ENCODE measurements at regions not wholly inside any gene's neighbourhood (a gene's known extent, or its start where the extent isn't known, plus 50 kb on each side); places are given as distances from the start of the nearest gene placed in this dataset.

GRCh38 chr10:106457522-106457921, 707.0 kb downstream of the SORCS1 start:
- no peak for DNase-seq

- no peak for DNase-seq
These were observed 710.3 kb downstream of the SORCS1 start for GRCh38 chr10:106454233-106454632.

DNA sequence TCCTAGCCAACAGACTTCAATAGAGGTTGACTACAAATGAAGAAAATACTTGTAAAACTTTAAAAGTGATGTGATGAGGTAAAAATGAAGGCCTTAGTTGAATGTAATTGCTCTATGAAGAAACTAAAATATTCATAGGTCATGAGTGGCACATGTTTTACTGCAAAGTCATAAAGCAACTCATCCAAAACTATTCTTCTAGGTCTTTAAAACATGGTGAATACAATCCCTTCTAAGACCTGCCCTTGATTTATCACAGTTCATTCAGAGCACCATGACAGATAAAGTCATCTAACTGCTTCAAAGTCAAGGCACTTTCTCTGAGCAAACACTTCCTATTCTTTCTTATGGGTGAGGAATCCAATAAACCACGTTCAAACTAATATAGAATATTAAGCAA, 713.5 kb downstream of the SORCS1 start:
- DNase-seq = no peak

- DNase-seq = no peak
These were observed 717.6 kb downstream of the SORCS1 start for GRCh38 chr10:106446920-106447319.

- DNase-seq = no peak
These were observed 722.3 kb downstream of the SORCS1 start for GRCh38 chr10:106442223-106442622.

GRCh38 chr10:106440767-106441166, 723.7 kb downstream of the SORCS1 start:
- DNase-seq = no peak

DNA sequence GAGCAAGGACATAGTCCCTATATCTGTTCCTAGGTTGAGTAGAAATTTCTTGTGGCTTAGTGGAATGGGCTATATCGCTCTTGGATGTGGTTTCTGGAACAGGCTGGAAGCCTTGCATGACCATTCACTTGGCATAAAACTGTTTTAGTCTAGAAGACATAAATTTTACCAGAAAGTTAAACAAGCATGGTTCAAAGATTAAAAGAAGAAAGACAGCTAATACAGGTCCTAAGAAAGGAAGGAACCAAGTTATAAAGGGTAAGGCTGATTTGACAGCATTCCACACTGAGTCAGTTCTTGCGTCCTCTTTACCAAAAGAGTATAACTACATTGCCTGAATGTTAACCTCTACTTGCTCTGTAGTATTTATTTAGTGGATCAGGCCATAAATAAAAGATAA, 724.2 kb downstream of the SORCS1 start:
- no peak for DNase-seq

DNA sequence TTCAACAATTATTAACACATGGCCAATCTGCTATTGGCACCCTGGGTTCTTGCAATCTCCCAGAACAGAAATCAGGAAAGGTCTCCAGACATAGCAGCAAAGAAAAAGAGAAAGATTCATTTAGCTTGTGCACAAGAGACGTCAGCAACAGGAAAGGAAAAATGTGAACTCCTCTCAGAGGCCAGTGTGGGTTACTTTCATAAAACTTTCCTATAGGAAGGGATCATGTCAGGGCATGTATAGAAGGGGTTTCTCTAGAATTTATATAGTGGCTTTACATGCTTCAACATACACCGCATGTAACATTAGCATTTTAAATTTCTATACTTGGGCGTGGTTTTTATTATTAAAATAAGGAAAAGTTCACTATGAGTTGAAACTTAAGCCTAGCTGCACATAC, 725.1 kb downstream of the SORCS1 start:
- no peak for DNase-seq

- DNase-seq = no peak
These were observed 726.1 kb downstream of the SORCS1 start for GRCh38 chr10:106438386-106438785.

DNA sequence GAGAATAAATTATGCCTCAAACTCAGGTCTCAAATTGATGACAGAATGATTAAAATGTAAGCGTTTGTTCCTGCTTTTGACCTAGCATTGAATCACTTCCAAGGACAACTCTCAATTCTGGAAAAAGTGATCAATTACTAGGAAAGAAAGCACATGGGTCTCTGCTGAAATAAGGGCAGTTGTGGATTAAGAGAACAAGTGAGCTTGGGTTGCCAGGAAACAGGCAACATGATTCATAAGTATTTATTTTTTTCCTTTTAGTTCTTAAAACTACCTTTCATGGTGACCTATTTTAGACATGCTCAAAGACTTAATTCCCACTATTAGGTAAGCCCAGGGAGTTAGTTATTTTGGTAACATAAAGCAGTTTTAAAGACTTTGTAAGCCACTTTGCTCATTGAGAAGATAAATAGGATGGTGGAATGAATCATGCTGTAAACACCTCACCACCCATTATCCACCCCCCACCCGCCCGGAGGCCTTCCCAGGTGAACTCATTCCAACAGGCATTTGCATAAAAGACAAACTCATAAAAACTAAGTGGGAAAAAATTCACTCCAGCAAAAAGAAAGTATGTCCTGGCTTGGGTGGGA, 728.3 kb downstream of the SORCS1 start:
- DNase-seq = no peak

DNA sequence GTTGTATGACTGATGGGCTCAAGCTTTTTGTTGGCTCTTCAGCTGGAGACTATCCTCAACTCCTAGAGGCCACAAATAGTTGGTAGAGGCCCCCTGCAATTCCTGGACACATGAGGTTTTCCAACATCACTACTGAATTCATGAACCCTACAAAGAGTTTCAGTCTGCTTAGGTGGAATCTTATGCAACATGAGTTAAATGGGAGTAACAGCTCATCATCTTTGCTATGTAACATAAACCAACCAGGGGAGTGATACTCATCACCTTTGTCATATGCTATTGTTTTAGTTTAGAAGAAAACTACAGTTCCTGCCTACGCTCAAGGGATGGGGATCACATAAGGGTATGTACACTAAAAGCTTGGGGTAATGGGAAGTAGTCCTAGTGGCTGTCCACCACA, 729.4 kb downstream of the SORCS1 start:
- no peak for DNase-seq

- no peak for DNase-seq
These were observed 739.5 kb downstream of the SORCS1 start for GRCh38 chr10:106424981-106425380.

- no peak for DNase-seq
These were observed 740.5 kb downstream of the SORCS1 start for GRCh38 chr10:106424054-106424453.

DNA sequence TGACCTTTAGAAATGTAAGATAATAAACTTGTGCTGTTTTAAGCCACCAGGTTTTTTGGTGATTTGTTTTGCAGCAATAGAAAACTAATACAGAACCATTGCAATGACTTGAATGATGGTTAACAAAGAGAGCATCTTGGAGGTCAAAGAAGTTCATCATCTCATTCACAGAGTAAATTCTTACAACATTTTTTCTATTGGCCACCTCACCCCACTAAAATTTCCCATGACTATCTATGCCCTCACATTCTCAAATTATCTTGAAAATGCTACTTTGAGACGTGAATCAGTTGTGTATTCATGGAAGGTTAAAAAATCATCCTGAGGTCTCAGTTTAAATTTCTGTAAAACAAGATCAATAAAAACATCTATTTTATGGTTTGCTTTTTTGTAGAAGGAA, 754.2 kb downstream of the SORCS1 start:
- no peak for DNase-seq

- no peak for DNase-seq
These were observed 759.4 kb downstream of the SORCS1 start for GRCh38 chr10:106405141-106405540.

DNA sequence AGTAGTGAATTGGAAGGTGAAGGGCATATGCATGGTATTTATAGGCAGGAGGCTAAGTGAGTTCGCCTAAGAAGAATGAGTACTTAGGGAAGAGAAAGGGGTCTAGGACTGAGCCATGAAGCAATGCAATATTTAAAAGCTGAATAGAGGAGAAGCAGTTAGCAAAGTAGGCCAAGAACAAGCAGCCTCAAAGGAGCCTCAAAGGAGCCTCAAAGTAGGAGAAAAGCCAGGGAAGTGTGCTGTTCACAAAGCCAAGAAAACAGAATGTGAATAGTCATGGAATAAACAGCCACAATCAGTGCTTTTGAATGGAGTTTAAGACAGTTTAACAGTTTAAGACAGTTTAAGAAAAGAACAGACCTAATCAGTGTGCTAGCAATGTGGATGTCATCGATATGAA, 762.0 kb downstream of the SORCS1 start:
- no peak for DNase-seq

DNA sequence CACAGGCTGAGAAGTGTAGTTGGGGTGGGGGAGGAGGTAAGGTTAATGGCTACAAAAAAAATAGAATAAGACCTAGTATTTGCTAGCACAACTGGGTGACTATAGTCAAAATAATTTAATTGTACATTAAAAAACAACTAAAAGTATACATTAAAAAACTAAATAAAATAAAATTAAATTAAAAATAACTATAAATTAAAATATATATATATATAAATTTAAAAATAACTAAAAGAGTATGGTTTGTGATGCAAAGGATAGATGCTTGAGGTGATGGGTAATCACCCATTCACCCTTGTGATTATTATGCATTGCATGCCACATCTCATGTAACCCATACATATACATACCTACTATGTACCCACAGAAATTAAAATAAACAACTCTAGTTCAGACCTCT, 762.5 kb downstream of the SORCS1 start:
- DNase-seq = no peak

- DNase-seq = no peak
These were observed 763.3 kb downstream of the SORCS1 start for GRCh38 chr10:106401161-106401560.

GRCh38 chr10:106399112-106399511, 765.4 kb downstream of the SORCS1 start:
- no peak for DNase-seq

DNA sequence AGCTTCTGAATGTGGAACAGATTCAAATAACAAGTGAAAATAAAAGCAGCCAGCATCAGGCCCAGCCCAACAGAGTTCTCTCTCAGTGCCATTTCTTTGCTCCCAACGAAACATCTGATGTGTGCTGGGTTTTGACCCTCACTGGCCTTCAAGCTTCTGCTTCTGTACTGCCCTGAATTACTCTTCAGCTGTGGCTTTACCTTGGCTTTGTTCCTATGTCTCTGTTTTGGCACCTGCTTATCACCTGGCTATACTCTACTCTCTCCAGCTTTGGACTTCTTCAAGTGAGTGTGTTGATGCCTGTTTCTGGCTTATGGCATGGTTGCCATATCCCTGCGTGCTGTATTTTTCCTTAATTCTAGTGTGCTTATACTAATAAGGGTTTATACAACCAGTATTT, 768.3 kb downstream of the SORCS1 start:
- DNase-seq = no peak

GRCh38 chr10:106395041-106395749, 769.3 kb downstream of the SORCS1 start:
- DNase-seq = no peak

DNA sequence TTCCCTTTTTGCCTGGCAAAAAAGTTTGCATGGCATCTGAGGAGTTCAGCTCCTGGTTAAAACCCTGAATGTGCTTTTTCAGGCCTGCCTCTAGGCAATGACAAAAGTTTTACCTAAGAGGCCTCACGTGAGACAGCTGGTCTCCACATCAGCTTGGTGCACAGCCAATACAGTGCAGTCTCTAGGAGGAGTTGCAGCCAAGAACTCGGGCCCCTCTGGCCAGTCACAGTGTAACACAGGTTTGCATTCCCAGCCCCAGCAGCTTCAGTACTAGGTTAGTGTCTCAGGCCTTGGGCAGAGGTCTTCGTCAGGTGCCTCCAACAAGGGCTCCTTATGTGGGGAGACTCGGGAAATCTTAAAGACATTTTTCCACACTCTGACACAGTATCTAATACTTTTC, 771.7 kb downstream of the SORCS1 start:
- DNase-seq = no peak

- no peak for DNase-seq
These were observed 777.4 kb downstream of the SORCS1 start for GRCh38 chr10:106387063-106387462.

DNA sequence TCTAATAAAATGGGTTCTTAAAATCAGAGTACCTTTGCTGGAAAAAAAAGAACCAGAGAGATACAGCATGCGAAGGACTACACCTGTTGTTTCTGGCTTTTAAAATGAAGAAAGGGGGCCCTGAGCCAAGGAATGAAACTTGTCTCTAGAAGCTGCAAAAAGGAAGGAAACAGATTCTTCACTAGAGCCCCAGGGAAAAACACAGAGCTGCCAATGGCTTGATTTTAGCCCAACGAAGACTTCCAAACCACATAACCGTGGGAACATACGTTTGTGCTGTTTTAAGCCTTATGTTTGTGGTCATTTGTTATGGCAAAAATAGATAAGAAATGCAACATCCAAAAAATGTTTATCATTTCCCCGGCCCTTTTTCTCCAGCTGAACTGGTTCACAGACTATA, 780.0 kb downstream of the SORCS1 start:
- no peak for DNase-seq

- no peak for DNase-seq
These were observed 783.8 kb downstream of the SORCS1 start for GRCh38 chr10:106380706-106381105.
